Renal cortex interstitium (tissue), 11 donors: ENCODE measurements at regions not wholly inside any gene's neighbourhood (a gene's known extent, or its start where the extent isn't known, plus 50 kb on each side); places are given as distances from the start of the nearest gene placed in this dataset.

Experiments
- DNase-seq, 11 donors: peaks; one replicate each; pipeline ENCODE4 v3.0.0-alpha.2; 2013; ENCODE audit warnings: low read depth in 9 of 11, low spot score in 4 of 11; ENCODE audit errors: extremely low read depth in 1 of 11

DNA sequence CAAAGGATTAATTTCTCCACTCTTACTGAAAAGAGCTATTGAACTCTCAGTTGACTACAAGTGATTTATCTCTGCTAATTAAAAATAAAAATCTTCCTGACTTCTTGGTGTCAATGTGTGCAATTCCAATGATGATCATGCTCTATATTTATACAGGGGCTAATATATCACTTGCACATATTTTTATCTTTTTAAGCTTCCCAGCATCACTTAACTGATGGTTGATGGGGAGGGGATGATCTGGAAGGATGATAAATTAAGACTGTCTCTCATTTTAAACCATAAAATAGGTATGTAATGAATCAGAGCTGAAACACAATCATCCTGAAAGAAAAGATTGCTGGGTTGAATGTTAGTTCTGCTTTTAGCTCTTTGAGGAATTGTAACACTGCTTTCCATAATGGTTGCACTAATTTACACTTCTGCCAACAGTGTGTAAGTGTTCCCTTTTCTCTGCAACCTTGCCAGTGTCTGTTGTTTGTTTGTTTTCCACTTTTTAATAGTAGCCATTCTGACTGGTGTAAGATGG, 169.6 kb upstream of the ECI2 start:
- no peak for DNase-seq

DNA sequence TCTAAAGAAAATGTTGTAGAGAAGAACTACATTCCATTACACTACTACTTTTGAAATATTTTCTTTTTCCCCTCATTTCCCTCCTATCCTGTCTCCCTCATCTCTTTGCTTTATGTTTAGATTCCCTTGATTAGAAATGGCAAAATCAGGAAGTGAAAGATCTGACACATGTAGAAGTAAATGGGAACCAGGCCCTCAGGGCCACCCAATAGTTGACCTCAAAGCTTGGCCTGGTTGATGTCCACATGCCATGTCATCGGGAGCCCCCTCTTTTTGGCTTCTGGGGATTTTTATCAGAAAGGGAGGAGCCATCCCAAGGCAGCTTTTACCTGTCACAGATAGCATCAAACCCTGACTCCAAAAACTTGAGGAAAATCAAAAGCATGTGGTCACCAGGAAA, 168.3 kb upstream of the ECI2 start:
- DNase-seq: no peak

DNA sequence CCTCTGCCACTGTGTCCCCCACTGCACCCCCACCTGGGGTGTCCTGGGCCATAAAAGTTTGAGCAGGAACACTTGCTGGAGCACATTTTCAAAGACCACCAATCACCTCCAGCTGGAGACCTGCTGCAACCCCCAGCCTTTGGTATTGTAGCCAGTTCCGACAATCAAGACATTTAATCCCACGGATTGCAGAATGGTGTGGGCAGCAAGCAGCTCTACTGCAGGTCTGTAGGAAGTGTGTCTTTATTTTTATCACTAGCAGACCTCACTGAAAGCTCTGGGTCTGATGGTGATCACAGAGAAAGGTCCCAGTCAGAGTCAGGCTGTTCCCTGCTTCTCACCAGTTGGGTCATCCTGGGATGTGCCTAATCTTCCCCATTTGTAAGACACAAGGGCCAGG, 167.1 kb upstream of the ECI2 start:
- no peak for DNase-seq

DNA sequence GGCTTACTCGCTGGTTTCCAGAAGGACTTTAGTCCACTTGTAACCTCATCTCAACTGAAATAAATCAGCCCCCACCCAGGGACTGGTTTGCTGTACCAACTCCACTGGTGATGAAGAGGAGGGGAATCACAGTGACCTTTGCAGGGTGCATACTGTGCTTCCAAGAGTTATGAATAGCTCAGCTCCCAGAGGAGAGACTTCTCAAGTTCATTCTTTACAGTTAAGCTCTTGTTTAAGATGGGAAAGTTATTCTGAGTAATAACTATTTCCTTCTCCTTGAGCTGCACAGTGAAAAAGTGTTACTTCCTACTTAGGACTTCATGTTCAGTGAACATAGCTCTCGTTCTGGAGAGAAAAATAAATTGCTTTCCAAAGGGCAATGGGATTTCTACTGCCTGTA, 166.5 kb upstream of the ECI2 start:
- no peak for DNase-seq

DNA sequence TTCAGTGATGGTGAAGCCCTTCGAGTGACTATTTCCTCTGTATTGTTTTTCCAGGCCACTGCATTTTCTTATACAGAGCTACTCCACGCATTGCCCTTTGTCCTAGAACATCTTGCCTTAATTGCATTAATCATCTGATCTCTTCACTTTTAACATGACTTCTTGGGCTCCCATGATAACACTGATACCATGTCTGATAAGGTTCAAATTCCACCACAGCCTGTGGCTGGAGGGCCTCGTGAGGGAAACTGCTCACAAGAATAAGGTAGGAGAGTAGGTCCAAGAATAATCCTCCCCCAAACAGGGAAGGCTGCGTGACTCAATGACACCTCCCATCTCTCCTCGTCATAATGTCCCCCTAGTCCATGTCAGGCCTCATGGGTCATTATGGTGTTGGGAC, 165.5 kb upstream of the ECI2 start:
- no peak for DNase-seq

DNA sequence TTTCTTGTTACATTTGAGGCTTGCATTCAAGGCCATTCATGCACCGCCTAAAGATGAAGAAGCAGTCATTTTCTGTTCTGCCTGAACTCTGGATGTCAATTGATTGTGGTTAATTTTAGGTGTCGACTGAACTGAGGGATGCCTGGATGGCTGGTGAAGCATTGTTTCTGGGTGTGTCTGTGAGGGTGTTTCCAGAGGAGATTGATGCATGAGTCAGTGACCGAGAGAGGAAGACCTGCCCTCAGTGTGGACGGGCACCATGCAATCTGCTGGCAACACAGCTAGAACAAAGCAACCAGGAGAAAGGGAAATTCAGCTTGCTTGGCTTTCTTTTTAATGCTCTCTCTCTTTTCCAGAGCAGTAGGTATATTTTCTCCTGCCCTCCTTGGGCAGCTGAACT, 164.1 kb upstream of the ECI2 start:
- no peak for DNase-seq

DNA sequence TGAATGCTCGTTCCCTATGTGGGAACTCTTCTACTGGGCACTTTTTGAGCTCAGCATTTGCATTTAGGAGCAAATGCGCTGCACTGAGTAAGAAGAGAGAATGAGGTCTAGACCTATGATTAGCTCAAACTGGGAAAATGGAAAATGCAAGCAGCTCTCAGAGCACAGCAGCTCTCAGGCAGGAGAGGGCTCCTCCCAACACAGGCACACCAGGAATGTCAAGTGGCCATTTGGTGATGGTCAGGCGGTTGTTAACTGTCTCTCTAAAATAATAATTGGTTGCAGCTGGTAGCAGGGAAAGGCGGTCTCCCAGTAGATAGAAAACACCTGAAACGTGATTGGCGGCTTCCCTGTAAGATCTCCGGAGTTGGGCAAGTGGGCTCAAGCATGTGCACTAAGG, 162.0 kb upstream of the ECI2 start:
- no peak for DNase-seq

DNA sequence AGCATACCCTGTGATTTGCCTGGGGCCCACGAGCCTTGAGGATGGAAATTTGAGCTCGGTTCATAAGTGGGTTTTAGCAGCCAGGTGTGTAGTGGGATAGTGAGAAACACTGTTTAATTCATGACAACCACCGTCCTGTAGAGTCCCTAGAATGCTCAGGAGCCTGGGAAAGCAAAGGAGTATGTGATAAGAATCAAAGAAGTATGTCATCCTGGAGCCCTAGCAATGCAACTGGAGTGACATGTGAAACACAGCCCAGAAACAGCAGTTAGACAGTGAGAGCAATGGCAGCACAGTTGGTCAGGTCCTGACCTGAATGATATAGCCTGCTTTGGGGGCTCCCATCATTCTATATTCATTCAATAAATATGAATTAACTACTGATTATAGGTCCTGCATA, 161.2 kb upstream of the ECI2 start:
- no peak for DNase-seq

DNA sequence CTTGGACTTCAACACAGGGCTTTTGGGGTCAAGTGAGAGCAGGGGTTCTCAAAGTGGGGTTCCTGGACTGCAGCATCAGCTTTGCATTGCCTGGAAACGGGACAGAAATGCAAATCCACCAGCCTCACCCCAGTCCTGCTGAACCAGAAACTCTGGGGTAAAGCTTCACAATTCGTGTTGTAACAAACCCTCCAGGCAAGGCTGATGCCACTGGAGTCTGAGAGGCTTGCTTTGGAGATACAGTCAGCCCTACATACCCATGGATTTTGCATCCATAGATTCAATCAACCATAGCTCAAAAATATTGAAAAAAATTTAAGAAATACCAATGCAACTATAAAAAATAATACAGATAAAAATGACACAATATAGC, 160.4 kb upstream of the ECI2 start:
- DNase-seq: no peak

DNA sequence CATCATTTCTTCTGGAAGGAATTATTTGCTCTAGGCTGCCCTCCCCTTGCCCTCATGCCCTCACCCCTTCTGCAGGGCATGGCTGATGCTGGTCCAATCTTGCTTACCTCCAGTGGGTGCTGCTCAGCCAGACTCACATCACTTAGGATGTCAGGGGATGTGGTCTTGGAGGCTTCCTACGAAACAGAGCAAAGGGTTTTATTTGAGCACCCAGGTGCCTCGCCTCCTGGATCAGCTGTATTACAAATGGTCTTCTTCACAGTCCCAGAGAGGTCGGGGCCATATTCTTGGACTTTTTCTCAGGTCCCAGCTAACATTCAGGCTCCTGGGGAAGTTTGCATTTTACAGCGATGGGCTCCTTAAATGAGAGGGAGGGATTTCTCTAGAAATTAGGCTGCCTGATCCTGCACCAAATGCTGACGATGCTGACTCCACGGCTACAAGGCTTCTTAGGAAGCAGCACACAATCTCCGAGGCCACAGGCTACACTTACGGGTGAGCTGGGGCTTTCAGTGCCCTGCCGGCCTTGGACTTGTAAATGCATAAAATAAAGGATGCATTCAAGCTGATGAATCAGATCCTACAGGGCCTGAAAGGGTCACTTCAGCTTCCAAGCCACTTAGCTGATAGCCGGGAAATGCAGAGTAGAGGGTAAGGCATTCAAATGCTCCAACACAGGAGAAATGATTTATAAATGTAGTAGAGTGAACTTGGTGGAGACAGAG, 159.8 kb upstream of the ECI2 start:
- no peak for DNase-seq

DNA sequence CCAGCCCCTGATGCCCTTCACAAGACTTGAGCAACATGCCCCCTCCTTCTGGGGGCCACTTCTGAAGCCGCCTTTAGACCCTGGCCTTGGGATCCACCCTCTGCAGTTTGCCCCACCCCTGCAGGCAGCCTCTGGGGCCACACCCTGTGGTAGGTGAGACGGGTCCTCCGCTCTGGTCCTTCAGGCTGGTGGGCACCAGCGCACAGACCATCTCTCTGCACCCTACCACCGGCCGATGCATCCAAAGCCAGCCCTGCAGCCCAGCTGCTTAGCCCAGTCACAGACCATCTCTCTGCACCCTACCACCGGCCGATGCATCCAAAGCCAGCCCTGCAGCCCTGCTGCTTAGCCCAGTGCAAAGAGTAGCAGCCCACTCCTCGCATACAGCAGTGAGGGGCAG, 159.3 kb upstream of the ECI2 start:
- no peak for DNase-seq

DNA sequence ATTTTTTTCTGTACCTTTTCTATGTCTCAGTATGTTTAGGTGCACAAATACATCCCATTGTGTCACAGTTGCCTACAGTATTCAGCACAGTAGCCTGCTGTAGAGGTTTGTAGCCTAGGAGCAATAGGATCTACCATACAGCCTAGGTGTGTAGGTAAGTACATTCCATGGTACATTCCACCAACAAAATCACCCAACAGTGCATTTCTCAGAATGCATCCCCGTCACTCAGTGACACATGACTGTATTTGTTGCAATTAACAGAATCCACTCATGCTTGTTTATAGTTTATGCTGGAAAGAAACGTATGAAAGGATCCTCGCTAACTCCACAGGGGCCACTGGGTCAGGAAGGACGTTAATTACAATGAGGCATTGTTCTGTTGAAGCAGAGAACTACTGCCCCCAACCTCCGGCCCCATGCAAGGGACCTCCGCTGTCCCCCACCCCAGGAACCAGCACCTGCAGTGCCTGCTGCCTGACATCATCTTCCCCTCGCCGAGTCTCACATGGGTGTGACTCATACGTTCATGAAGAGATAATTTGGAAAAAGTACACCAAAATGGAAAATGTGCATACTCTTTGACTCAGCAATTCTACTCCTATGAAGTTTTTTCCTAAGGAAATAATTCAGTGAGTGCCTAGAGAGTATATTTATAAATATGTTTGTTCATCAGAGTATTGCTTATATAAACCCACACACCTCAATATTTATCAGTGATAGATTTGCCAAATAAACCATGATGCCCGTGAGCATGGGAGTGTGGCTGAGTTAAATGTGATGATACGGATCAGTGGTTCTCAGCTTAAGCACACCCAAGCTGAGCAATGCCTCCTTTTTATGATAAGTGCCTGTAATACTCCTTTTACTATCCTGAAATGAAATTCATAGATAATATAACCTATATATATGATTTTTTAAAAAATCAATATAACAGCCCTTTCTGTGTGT, 156.4 kb upstream of the ECI2 start:
- no peak for DNase-seq

DNA sequence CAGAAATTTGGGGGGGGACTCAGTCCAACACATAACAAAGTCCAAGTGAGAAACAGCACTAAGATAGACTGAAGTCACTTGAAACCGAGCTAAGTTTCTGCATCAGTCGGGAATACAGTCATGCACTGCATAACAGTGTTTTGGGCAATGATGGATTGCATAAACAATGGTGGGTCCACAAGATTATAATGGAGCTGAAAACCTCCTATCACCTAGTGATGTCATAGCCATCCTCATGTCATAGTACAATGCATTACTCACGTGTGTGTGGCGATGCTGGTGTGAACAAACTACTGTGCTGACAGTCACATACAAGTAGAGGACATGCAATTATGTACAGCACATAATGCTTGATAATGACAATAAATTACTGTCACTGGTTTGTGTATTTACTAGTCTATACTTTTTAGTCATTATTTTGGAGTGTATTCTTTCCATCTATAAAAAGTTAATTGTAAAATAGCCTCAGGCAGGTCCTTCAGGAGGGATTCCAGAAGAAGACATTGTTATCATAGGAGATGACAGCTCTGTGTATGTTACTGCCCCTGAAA, 154.5 kb upstream of the ECI2 start:
- no peak for DNase-seq

DNA sequence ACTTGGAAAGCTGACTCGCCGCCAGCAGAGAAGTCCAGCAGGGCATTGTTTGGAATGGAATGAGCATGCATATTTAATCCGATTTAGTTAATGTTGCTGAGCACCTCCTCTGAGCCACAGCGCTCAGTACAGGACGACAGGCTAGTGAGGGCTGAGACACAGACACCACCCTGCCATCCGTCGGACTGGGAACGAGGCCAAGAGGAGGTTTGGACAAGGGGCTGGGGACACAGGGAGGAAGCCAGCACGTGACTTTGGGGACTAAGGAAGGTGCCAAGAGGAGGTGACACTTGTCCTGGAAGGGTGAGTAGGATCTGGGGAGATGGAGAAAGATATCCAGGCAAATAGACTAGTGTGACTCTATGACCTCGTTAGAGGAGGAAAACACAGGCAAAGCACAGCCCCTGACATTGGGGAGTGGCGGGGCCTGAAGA, 152.5 kb upstream of the ECI2 start:
- no peak for DNase-seq

DNA sequence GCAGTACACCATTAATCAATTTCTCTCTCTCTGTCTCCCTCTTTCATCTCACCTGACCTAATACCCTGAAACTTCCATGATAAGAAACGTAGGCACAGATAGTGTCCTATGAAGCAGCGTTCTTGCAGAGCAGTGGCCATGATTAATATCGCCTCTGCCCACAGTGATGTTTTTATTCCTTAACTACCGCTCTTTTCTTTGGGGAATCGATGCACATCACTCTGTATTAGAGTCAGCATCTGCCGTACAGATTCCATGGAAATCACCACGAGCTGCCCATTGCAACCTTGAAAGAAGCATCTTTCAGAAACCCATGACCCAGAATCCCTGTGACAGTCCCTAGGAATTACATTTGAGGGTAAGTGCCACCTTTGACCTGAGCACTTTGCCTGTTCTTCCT, 152.0 kb upstream of the ECI2 start:
- DNase-seq: no peak

DNA sequence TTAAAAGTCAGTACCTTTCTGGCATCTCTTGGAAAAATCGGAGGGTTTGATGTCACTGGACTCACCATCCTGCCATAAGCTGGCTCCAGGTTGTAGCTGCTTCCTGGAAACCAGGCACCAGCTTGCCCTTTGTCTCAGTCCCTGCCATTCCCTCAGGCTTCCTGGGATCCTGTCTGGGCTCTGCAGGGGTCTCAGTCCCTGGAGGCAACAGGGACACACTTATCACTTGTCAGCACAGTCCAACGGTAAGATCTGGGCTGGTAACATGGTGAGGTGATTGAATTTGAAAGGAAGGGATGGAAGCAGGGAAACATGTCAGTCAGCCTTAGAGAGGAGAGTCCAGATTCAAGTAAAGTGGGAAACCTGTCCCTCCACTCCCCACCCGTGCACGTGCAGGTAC, 147.6 kb upstream of the ECI2 start:
- no peak for DNase-seq

DNA sequence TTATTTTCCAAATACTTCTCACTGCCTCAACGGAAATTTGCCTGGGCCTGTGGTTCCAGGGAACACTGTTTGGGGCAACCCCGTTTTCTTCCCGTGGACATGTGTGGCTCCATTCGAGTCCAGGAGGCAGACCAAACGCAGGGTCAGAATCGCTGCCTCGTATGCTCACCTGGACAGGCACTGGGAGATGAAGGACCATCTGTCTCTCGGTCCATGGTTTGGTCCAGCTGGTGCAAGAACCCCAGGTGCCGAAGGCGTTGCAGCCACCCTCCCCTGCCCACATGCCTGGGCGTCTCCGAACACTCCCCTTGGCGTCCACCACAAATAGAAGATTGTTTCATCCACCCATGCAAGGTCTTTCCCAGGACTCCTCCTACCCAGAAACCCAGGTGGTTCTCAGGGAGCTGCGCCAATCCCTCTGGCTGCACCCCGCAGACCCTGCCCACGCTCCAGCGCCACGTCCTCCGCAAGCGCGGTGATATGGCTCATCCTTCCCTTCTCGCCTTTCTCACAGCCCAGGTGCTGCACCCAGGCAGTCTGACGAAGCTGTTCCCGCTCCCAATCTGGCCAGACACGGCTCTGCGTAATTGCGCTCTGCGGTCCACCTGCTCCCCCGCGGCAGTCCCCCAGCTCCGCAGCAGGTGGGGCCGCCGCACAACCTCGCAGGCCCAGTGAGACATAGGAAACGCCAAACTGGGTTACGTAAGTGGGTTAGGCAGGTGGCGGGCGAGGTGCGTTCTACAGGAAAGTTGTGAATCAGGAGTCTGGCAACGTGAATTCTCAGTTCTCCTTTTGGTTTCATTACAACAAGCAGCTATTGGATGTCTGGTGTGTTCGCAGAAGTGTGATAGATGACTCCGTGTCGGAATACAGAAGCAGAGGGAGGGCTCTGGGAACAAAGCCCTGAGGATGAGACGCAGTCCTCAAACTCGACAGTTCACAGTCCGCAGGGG, 146.2 kb upstream of the ECI2 start:
- peak; percentile 28 to 76 (median 53) for DNase-seq

DNA sequence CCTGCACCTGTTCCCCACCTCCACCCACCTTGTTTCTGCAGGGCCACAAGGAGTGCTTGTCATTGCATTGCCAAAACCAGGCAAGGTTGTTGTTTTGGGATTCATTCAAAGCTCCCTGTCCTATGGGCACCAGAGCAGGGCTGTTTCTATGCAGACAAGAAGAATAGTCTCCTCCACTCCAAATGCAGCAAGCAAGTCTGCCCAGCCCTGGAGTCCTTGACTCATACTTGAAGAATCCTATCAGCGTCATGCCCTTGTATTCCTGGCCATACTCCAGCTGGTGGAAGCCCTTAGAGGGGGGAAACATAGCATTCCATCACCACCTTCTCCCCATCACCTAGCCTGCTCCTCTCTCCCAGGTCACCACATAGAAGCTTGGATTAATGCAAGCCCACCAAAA, 145.3 kb upstream of the ECI2 start:
- DNase-seq: no peak

DNA sequence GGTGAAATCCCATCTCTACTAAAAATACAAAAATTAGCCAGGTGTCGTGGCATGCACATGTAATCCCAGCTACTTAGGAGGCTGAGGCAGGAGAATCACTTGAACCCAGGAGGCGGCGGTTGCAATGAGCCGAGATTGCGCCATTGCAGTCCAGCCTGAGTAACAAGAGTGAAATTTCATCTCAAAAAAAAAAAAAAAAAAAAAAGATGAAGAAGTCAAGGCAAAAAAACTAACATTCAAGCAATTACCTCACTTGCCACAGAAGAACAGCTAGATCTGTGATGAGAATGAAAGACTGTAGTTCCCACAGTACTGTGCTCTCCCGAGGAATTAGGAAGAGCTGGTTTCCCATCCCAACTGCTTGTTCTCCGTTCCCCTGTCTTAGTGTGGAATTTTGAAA, 144.7 kb upstream of the ECI2 start:
- no peak for DNase-seq
